IMR-90 (cell line): ENCODE measurements at regions not wholly inside any gene's neighbourhood (a gene's known extent, or its start where the extent isn't known, plus 50 kb on each side); places are given as distances from the start of the nearest gene placed in this dataset.

Experiments used
- ATAC-seq: fragments of 200-7000 bp; cut with Tn5 transposase; 2 replicates; pipeline ENCODE4 v1.9.1; 2020; ENCODE audit warnings: low read depth, mild to moderate bottlenecking, moderate library complexity
- BruUV-seq: library from RNA; stranded (reverse); fragments of 400-500 nt; replicated peaks from 2 replicates; lab custom pipeline; 2021; lab: Mats Ljungman, UMichigan
- CTCF ChIA-PET: fragments of 300-600 bp; formaldehyde crosslinking; extraction: SDS; loops from one replicate; lab custom pipeline; 2021; ENCODE audit warnings: antibody characterized with exemption; lab: Yijun Ruan, JAX
- POLR2A ChIA-PET: fragments of 300-600 bp; sonication (Branson Sonifier 250); formaldehyde crosslinking; loops from one replicate; lab custom pipeline; 2022; ENCODE audit warnings: antibody characterized with exemption; ENCODE audit not compliant: unreplicated experiment; lab: Charles Lee
- DNase-seq: peaks from one replicate; pipeline ENCODE4 v3.0.0; 2013
- H2AFZ ChIP-seq: replicated peaks from 2 replicates; pipeline ENCODE3; 2013; ENCODE audit warnings: low read length, mild to moderate bottlenecking; ENCODE audit not compliant: poor library complexity
- H2AK5ac ChIP-seq: 2 replicates; pipeline ENCODE4 v1.6.1; 2013; ENCODE audit warnings: low read depth, low read length, inconsistent platforms
- H2AK9ac ChIP-seq: replicated peaks from 2 replicates; pipeline ENCODE3; 2013; ENCODE audit warnings: mild to moderate bottlenecking, low read depth, low read length, moderate library complexity; ENCODE audit not compliant: poor library complexity
- H2BK120ac ChIP-seq: 2 replicates; pipeline ENCODE4 v1.6.1; 2013; ENCODE audit warnings: low read depth, low read length, inconsistent platforms
- H2BK15ac ChIP-seq: 3 replicates; pipeline ENCODE4 v1.6.1; 2013; ENCODE audit warnings: low read depth, low read length, inconsistent platforms
- H2BK20ac ChIP-seq: 2 replicates; pipeline ENCODE4 v1.6.1; 2013; ENCODE audit warnings: low read depth, mild to moderate bottlenecking, inconsistent platforms, low read length, moderate library complexity
- H2BK5ac ChIP-seq: 2 replicates; pipeline ENCODE4 v1.6.1; 2013; ENCODE audit warnings: mild to moderate bottlenecking, low read depth, low read length, inconsistent platforms; ENCODE audit not compliant: poor library complexity, severe bottlenecking
- H3K14ac ChIP-seq: replicated peaks from 2 replicates; pipeline ENCODE4 v1.6.1; 2013; ENCODE audit warnings: low read depth, low read length, inconsistent platforms
- H3K18ac ChIP-seq: 2 replicates; pipeline ENCODE4 v1.6.1; 2013; ENCODE audit warnings: low read depth, low read length, control low read depth
- H3K23ac ChIP-seq: 2 replicates; pipeline ENCODE4 v1.6.1; 2013; ENCODE audit warnings: low read depth, low read length, inconsistent platforms
- H3K27ac ChIP-seq: 2 replicates; pipeline ENCODE4 v1.5.1; 2013; ENCODE audit warnings: mild to moderate bottlenecking, control low read depth, low read length; ENCODE audit not compliant: insufficient read depth
- H3K27me3 ChIP-seq: 2 replicates; pipeline ENCODE4 v1.6.1; 2013; ENCODE audit warnings: low read length; ENCODE audit not compliant: control insufficient read depth, insufficient read depth
- H3K36me3 ChIP-seq: 2 replicates; pipeline ENCODE4 v1.6.1; 2013; ENCODE audit warnings: low read length, mixed read lengths; ENCODE audit not compliant: control insufficient read depth, insufficient read depth
- H3K4ac ChIP-seq: 2 replicates; pipeline ENCODE4 v1.6.1; 2013; ENCODE audit warnings: low read depth, low read length, inconsistent platforms
- H3K4me1 ChIP-seq: 2 replicates; pipeline ENCODE4 v1.6.1; 2013; ENCODE audit warnings: low read length, mixed read lengths; ENCODE audit not compliant: control insufficient read depth, insufficient read depth
- H3K4me2 ChIP-seq: 2 replicates; pipeline ENCODE4 v1.6.1; 2013; ENCODE audit warnings: low read depth, mild to moderate bottlenecking, control low read depth, low read length, moderate library complexity
- H3K4me3 ChIP-seq: 2 replicates; pipeline ENCODE4 v1.5.1; 2013; ENCODE audit warnings: low read depth, mild to moderate bottlenecking, control low read depth, low read length, moderate library complexity; ENCODE audit not compliant: insufficient read depth
- H3K56ac ChIP-seq: 2 replicates; pipeline ENCODE4 v1.6.1; 2013; ENCODE audit warnings: low read length, inconsistent platforms; ENCODE audit not compliant: insufficient read depth; ENCODE audit errors: extremely low read depth
- H3K79me1 ChIP-seq, 2 experiments: 2 replicates each; pipeline ENCODE4 v1.6.1; 2013; ENCODE audit warnings: low read length in 2 of 2, inconsistent platforms in 1 of 2, low read depth in 1 of 2
- H3K9ac ChIP-seq: 2 replicates; pipeline ENCODE4 v1.6.1; 2013; ENCODE audit warnings: low read depth, low read length, control low read depth
- H3K9me1 ChIP-seq: 2 replicates; pipeline ENCODE4 v1.6.1; 2013; ENCODE audit warnings: low read length, inconsistent platforms; ENCODE audit not compliant: insufficient read depth
- H3K9me3 ChIP-seq: 2 replicates; pipeline ENCODE4 v1.6.1; 2013; ENCODE audit warnings: low read length; ENCODE audit not compliant: control insufficient read depth, insufficient read depth
- H4K20me1 ChIP-seq: 2 replicates; pipeline ENCODE4 v1.6.1; 2013; ENCODE audit warnings: low read length, inconsistent platforms; ENCODE audit not compliant: insufficient read depth
- H4K5ac ChIP-seq: 2 replicates; pipeline ENCODE4 v1.6.1; 2013; ENCODE audit warnings: mild to moderate bottlenecking, low read depth, low read length, control low read depth
- H4K8ac ChIP-seq, 2 experiments: 2 replicates each; pipeline ENCODE4 v1.6.1; 2013; ENCODE audit warnings: low read depth in 2 of 2, low read length in 2 of 2, control low read depth in 1 of 2, inconsistent platforms in 1 of 2
- H4K91ac ChIP-seq: 2 replicates; pipeline ENCODE4 v1.6.1; 2013; ENCODE audit warnings: low read depth, low read length, inconsistent platforms; ENCODE audit not compliant: insufficient read depth
- BHLHE40 ChIP-seq: fragments of 150-350 bp; IDR thresholded peaks from 2 replicates; pipeline ENCODE4 v1.6.1; 2016; ENCODE audit warnings: mild to moderate bottlenecking, low read depth, low read length
- CEBPB ChIP-seq: IDR thresholded peaks from 2 replicates; pipeline ENCODE4 v1.6.1; 2012; ENCODE audit warnings: low read depth, low read length, improper control_type of control experiment
- CHD1 ChIP-seq: IDR thresholded peaks from 2 replicates; pipeline ENCODE4 v1.6.1; 2012; ENCODE audit warnings: low read depth, low read length, improper control_type of control experiment
- CTCF ChIP-seq: conservative IDR thresholded peaks from 2 replicates; pipeline ENCODE4 v1.5.1; 2012; ENCODE audit warnings: mild to moderate bottlenecking, low read depth, low read length, improper control_type of control experiment
- ELK1 ChIP-seq: fragments of 150-350 bp; IDR thresholded peaks from 2 replicates; pipeline ENCODE4 v1.6.1; 2016; ENCODE audit warnings: low read depth, mild to moderate bottlenecking, low read length, moderate library complexity, borderline replicate concordance
- FOS ChIP-seq: fragments of 150-350 bp; IDR thresholded peaks from 2 replicates; pipeline ENCODE4 v1.6.1; 2016; ENCODE audit warnings: low read depth, low read length
- MAFK ChIP-seq: IDR thresholded peaks from 2 replicates; pipeline ENCODE4 v1.6.1; 2012; ENCODE audit warnings: low read depth, low read length, improper control_type of control experiment
- MXI1 ChIP-seq: IDR thresholded peaks from 2 replicates; pipeline ENCODE4 v1.6.1; 2012; ENCODE audit warnings: low read depth, mild to moderate bottlenecking, low read length, moderate library complexity, borderline replicate concordance
- NFE2L2 ChIP-seq: fragments of 150-350 bp; IDR thresholded peaks from 2 replicates; pipeline ENCODE4 v1.6.1; 2016; ENCODE audit warnings: low read depth, mild to moderate bottlenecking, low read length
- POLR2A ChIP-seq: IDR thresholded peaks from 2 replicates; pipeline ENCODE4 v1.6.1; 2012; ENCODE audit warnings: mild to moderate bottlenecking, low read depth, low read length
- RAD21 ChIP-seq: IDR thresholded peaks from 2 replicates; pipeline ENCODE4 v1.6.1; 2012; ENCODE audit warnings: low read length, improper control_type of control experiment
- RCOR1 ChIP-seq: IDR thresholded peaks from 2 replicates; pipeline ENCODE4 v1.6.1; 2012; ENCODE audit warnings: mild to moderate bottlenecking, low read length, improper control_type of control experiment; ENCODE audit not compliant: insufficient replicate concordance
- RFX5 ChIP-seq: IDR thresholded peaks from 2 replicates; pipeline ENCODE4 v1.8.0; 2012; ENCODE audit warnings: low read depth, mild to moderate bottlenecking, low read length, moderate library complexity
- SMC3 ChIP-seq: fragments of 150-350 bp; IDR thresholded peaks from 2 replicates; pipeline ENCODE4 v1.6.1; 2016; ENCODE audit warnings: low read depth, mild to moderate bottlenecking, antibody characterized with exemption, low read length, moderate library complexity
- USF2 ChIP-seq: fragments of 150-350 bp; IDR thresholded peaks from 2 replicates; pipeline ENCODE4 v1.6.1; 2017; ENCODE audit warnings: mild to moderate bottlenecking, antibody characterized with exemption, low read length, low read depth
- WGBS, 2 experiments: methylation state at CpG; one replicate each; pipeline versions ENCODE4 v1.1.5 to v1.1.7; 2013; ENCODE audit warnings: missing lambda C conversion rate in 2 of 2; ENCODE audit not compliant: insufficient read length in 1 of 2; ENCODE audit errors: extremely low coverage in 2 of 2; 5-methylcytosine and 5-hydroxymethylcytosine counted together
- dilution Hi-C: fragments of 300-500 bp; cut with HindIII; formaldehyde crosslinking; loops from one replicate; pipeline ENCODE4 v1.14.3; 2018; ENCODE audit warnings: low sequenced_read_pairs; ENCODE audit not compliant: unreplicated experiment
- in situ Hi-C: fragments of 300-500 bp; cut with MboI; formaldehyde crosslinking; loops from 3 replicates; pipeline ENCODE4 v1.14.3; 2019; ENCODE audit warnings: low sequenced_read_pairs, inconsistent platforms, mixed read lengths
- intact Hi-C: fragments of 100-400 bp; cut with micrococcal nuclease; formaldehyde crosslinking; loops from 2 replicates; pipeline ENCODE4 v1.10.0; 2022

- Histone ChIP-seq H3K4me2 (no peak overlapping the region), H4K5ac (no peak overlapping the region), H3K23ac (no peak overlapping the region), H3K36me3 (no peaks in the 10 kb centered on the region), H4K8ac (no peak overlapping the region), H2AK9ac (no peak overlapping the region), H3K27ac (no peak overlapping the region), H4K91ac (no peak overlapping the region), H3K18ac (no peak overlapping the region), H2BK15ac (no peak overlapping the region), H2BK20ac (no peak overlapping the region), H3K4me3 (no peak overlapping the region), H2BK5ac (no peak overlapping the region), H3K9me1 (no peaks in the 10 kb centered on the region), H2AK5ac (no peak overlapping the region), H2AFZ (no peak overlapping the region), H3K9me3 (no peaks in the 10 kb centered on the region; the same call in 1 of the 2 replicates), H3K79me1 (no peaks in the 10 kb centered on the region), H2BK120ac (no peak overlapping the region), H3K4ac (no peak overlapping the region), H3K4me1 (no peaks in the 10 kb centered on the region), H3K27me3 (no peaks in the 10 kb centered on the region), H3K9ac (no peak overlapping the region), H4K20me1 (no peaks in the 10 kb centered on the region), H3K14ac (no peak overlapping the region), H3K56ac (no peak overlapping the region)
- intact Hi-C loops, result no loop called here
- ATAC-seq (no peak), DNase-seq (no peak)
- POLR2A ChIA-PET, result no interaction called here
- no peak for TF ChIP-seq CTCF
- no peak for TF ChIP-seq FOS
- no peak for TF ChIP-seq RCOR1
- no peak for TF ChIP-seq RAD21
- TF ChIP-seq USF2, result no peak
- TF ChIP-seq RFX5, result no peak
- no peak for TF ChIP-seq MAFK
- no peak for TF ChIP-seq MXI1
- TF ChIP-seq CHD1, result no peak
- TF ChIP-seq SMC3, result no peak
- TF ChIP-seq CEBPB, result no peak
- no peak for TF ChIP-seq POLR2A
- TF ChIP-seq NFE2L2, result no peak
- TF ChIP-seq BHLHE40, result no peak
- no peak for TF ChIP-seq ELK1
- in situ Hi-C loops, result no loop called here
- dilution Hi-C loops, result no loop called here
- no CpG with 5 or more reads among the region's 3 CpGs for WGBS, 2 experiments
- CTCF ChIA-PET, result no interaction called here
- BruUV-seq, result no TSS peak
Measured at GRCh38 chr3:95277613-95278012, 1214.8 kb downstream of the NSUN3 start.
